GM12892 (cell line): ENCODE measurements at regions not wholly inside any gene's neighbourhood (a gene's known extent, or its start where the extent isn't known, plus 50 kb on each side); places are given as distances from the start of the nearest gene placed in this dataset.

Source experiments
- DNase-seq: peaks from one replicate; pipeline ENCODE4 v3.0.0; 2011; ENCODE audit not compliant: insufficient read length
- FAIRE-seq: peaks from 2 replicates; lab custom pipeline; 2011; peaks lifted over from hg19 to GRCh38; lab: Jason Lieb, UNC
- POLR2A ChIP-seq: IDR thresholded peaks from 2 replicates; pipeline ENCODE4 v1.6.1; 2011; ENCODE audit warnings: low read depth, low read length, control low read depth
- POLR2AphosphoS5 ChIP-seq: IDR thresholded peaks from 2 replicates; pipeline ENCODE4 v1.6.1; 2011; ENCODE audit warnings: low read depth, low read length, control low read depth
- TAF1 ChIP-seq: IDR thresholded peaks from 2 replicates; pipeline ENCODE4 v1.6.1; 2011; ENCODE audit warnings: low read depth, mild to moderate bottlenecking, control low read depth, low read length, borderline replicate concordance

- FAIRE-seq (no peak), DNase-seq (no peak)
- TF ChIP-seq POLR2A (no peak), TAF1 (no peak), POLR2AphosphoS5 (no peak)
Measured at GRCh38 chr10:57968328-57969016, 299.2 kb downstream of the IPMK start.

GRCh38 chr10:57964351-57964750, 303.3 kb downstream of the IPMK start:
- TF ChIP-seq POLR2A (no peak), POLR2AphosphoS5 (no peak), TAF1 (no peak)
- DNase-seq (no peak), FAIRE-seq (no peak)

- TF ChIP-seq TAF1 (no peak), POLR2AphosphoS5 (no peak), POLR2A (no peak)
- no peak for DNase-seq
- FAIRE-seq = no peak
Measured at GRCh38 chr10:57963546-57963945, 304.1 kb downstream of the IPMK start.

GRCh38 chr10:57962839-57963238, 304.9 kb downstream of the IPMK start:
- no peak for TF ChIP-seq TAF1
- TF ChIP-seq POLR2AphosphoS5 = no peak
- TF ChIP-seq POLR2A = no peak
- DNase-seq = no peak
- no peak for FAIRE-seq

- no peak for FAIRE-seq
- TF ChIP-seq POLR2AphosphoS5 (no peak), TAF1 (no peak), POLR2A (no peak)
- DNase-seq = no peak
Measured at GRCh38 chr10:57961487-57961886, 306.2 kb downstream of the IPMK start.

GRCh38 chr10:57960406-57960805, 307.3 kb downstream of the IPMK start:
- FAIRE-seq = no peak
- no peak for TF ChIP-seq TAF1
- TF ChIP-seq POLR2AphosphoS5 = no peak
- TF ChIP-seq POLR2A = no peak
- no peak for DNase-seq

GRCh38 chr10:57959318-57960006, 308.2 kb downstream of the IPMK start:
- FAIRE-seq (no peak), DNase-seq (no peak)

GRCh38 chr10:57955076-57955475, 312.6 kb downstream of the IPMK start:
- FAIRE-seq (no peak), DNase-seq (no peak)
- TF ChIP-seq POLR2AphosphoS5 (no peak), POLR2A (no peak), TAF1 (no peak)

More at GRCh38 chr10:57959318-57960006, 308.2 kb downstream of the IPMK start:
- no peak for TF ChIP-seq TAF1
- TF ChIP-seq POLR2AphosphoS5 = no peak
- TF ChIP-seq POLR2A = no peak

GRCh38 chr10:57952741-57953140, 315.0 kb downstream of the IPMK start:
- TF ChIP-seq TAF1 (no peak), POLR2A (no peak), POLR2AphosphoS5 (no peak)
- FAIRE-seq (no peak), DNase-seq (no peak)

- no peak for FAIRE-seq
- no peak for DNase-seq
- no peak for TF ChIP-seq POLR2A
Measured at GRCh38 chr10:57950442-57950974, 317.2 kb downstream of the IPMK start.

GRCh38 chr10:57948796-57949195, 318.9 kb downstream of the IPMK start:
- FAIRE-seq = no peak
- DNase-seq = no peak
- TF ChIP-seq TAF1 (no peak), POLR2A (no peak), POLR2AphosphoS5 (no peak)

- DNase-seq = no peak
- FAIRE-seq = no peak
- no peak for TF ChIP-seq POLR2A
- TF ChIP-seq POLR2AphosphoS5 = no peak
- TF ChIP-seq TAF1 = no peak
Measured at GRCh38 chr10:57946833-57947232, 320.9 kb downstream of the IPMK start.
